Cardiac fibroblast (primary cell): ENCODE measurements at regions not wholly inside any gene's neighbourhood (a gene's known extent, or its start where the extent isn't known, plus 50 kb on each side); places are given as distances from the start of the nearest gene placed in this dataset.
A peak's percentile ranks its signal among the peaks of the same experiment; 100 is the strongest.

Experiments used
- DNase-seq, 2 donors: peaks; one replicate each; pipeline versions ENCODE4 v3.0.0 to v3.0.0-alpha.2; 2010; ENCODE audit warnings: low read depth in 2 of 2
- H3K4me3 ChIP-seq, 2 donors: replicated peaks in 1 of 2; 1 replicate in 1 of 2; 2 replicates in 1 of 2; pipeline ENCODE4 v1.5.1; 2011; ENCODE audit warnings: low read depth in 2 of 2, low read length in 2 of 2, mild to moderate bottlenecking in 2 of 2, moderate library complexity in 1 of 2
- CTCF ChIP-seq: IDR thresholded peaks from one replicate; pipeline ENCODE4 v1.5.1; 2011; ENCODE audit warnings: low read depth, mild to moderate bottlenecking, low read length, inconsistent platforms

- DNase-seq = no peak
- no peak for TF ChIP-seq CTCF
- no peak overlapping the region for H3K4me3 ChIP-seq
These were observed 2850.4 kb upstream of the PCDH20 start for GRCh38 chr13:64266024-64266423.

- TF ChIP-seq CTCF = no peak
- no peak for DNase-seq
- no peak overlapping the region for H3K4me3 ChIP-seq
These were observed 2847.6 kb upstream of the PCDH20 start for GRCh38 chr13:64263285-64263684.

GRCh38 chr13:64256751-64257150, 2841.1 kb upstream of the PCDH20 start:
- DNase-seq = no peak
- no peak overlapping the region for H3K4me3 ChIP-seq
- TF ChIP-seq CTCF = no peak

- no peak overlapping the region for H3K4me3 ChIP-seq
- no peak for TF ChIP-seq CTCF
- DNase-seq = no peak
These were observed 2840.3 kb upstream of the PCDH20 start for GRCh38 chr13:64255988-64256387.

DNA sequence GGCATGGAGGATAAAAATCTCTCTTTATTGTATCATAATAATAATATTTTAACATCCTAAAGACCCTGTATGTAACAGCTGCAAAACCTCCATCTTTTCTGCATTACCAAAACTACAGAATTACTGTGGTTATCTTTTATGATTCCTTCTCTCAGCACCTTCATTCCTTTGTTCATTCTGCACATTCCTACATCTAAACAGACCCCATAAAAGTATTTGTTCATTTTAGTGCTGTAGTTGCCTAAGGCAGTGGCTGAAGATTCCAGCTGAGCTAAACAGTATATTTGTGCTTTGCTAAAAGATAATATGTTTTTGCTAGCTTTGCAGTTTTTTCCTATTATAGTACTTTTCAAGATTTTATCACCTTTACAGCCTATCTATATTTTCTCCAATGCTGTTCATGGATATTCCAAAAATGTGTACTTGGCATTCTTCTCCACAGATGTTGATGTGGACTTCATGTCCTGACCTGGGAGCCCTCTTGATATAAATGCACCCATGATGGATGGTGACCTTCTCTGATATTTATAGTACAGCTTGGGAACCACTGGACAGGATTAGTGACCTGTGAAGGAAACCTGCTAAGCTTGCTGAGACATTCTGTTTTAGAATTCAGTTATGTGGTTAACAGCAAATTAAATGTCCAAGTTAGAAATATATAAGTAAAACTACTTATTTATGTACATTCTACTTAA, 2832.9 kb upstream of the PCDH20 start:
- peak in 1 of 2 donors; percentile 5 for DNase-seq
- no peak for TF ChIP-seq CTCF

DNA sequence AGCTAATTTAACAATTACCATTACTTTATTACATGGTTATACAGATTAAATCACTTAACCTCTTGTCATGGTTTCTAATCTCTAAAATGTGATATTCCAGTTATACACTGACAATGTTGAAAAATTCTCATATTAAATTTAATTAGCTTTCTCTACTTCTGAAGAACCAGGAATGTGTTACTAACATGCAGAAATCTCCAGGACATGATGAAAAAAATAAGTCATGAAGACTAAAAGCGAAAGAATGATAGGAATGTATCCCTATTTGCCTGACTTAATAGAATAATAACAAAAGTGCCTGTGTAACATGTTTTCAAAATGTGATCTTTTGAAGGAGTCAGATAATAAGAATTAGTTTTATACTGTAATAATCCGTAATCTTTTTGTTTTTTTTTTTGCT, 2823.7 kb upstream of the PCDH20 start:
- no peak for TF ChIP-seq CTCF
- H3K4me3 ChIP-seq = no peak overlapping the region
- peak; percentile 60 to 79 for DNase-seq

More for the DNA sequence above, 2832.9 kb upstream of the PCDH20 start:
- H3K4me3 ChIP-seq = no peak overlapping the region

GRCh38 chr13:64234255-64234654, 2818.6 kb upstream of the PCDH20 start:
- peak; percentile 40 to 78 for DNase-seq
- H3K4me3 ChIP-seq = no peak overlapping the region
- TF ChIP-seq CTCF = no peak
